Astrocyte (in vitro differentiated cells and primary cell): ENCODE measurements at regions not wholly inside any gene's neighbourhood (a gene's known extent, or its start where the extent isn't known, plus 50 kb on each side); places are given as distances from the start of the nearest gene placed in this dataset.

Source experiments
- DNase-seq: peaks from one replicate; pipeline ENCODE4 v3.0.0-alpha.2; 2010; ENCODE audit warnings: low read depth
- FAIRE-seq: peaks from 2 replicates; lab custom pipeline; 2011; peaks lifted over from hg19 to GRCh38; lab: Jason Lieb, UNC
- H2AFZ ChIP-seq: 2 replicates; pipeline ENCODE4 v1.6.0; 2012; ENCODE audit warnings: low read depth, low read length, inconsistent platforms
- H3K27ac ChIP-seq: 2 replicates; pipeline ENCODE4 v1.5.1; 2011; ENCODE audit warnings: low read depth, low read length, inconsistent platforms
- H3K27me3 ChIP-seq: 2 replicates; pipeline ENCODE4 v1.6.0; 2011; ENCODE audit warnings: low read length, inconsistent platforms; ENCODE audit not compliant: insufficient read depth
- H3K36me3 ChIP-seq: 2 replicates; pipeline ENCODE4 v1.5.1; 2011; ENCODE audit warnings: low read length, inconsistent platforms; ENCODE audit not compliant: insufficient read depth
- H3K4me1 ChIP-seq: 2 replicates; pipeline ENCODE4 v1.5.1; 2011; ENCODE audit warnings: low read length, inconsistent platforms; ENCODE audit not compliant: insufficient read depth
- H3K4me2 ChIP-seq: 2 replicates; pipeline ENCODE4 v1.6.0; 2012; ENCODE audit warnings: low read length, inconsistent platforms
- H3K4me3 ChIP-seq: 2 replicates; pipeline ENCODE4 v1.5.1; 2011; ENCODE audit warnings: low read depth, mild to moderate bottlenecking, low read length, inconsistent platforms; ENCODE audit not compliant: insufficient read depth
- H3K79me2 ChIP-seq: 2 replicates; pipeline ENCODE4 v1.6.0; 2012; ENCODE audit warnings: mild to moderate bottlenecking, low read length, inconsistent platforms; ENCODE audit not compliant: insufficient read depth
- H3K9ac ChIP-seq: 2 replicates; pipeline ENCODE4 v1.6.0; 2012; ENCODE audit warnings: mild to moderate bottlenecking, low read length, inconsistent platforms
- H3K9me3 ChIP-seq: 2 replicates; pipeline ENCODE4 v1.5.1; 2012; ENCODE audit warnings: low read depth, mild to moderate bottlenecking, low read length, inconsistent platforms; ENCODE audit not compliant: insufficient read depth
- H4K20me1 ChIP-seq: 2 replicates; pipeline ENCODE4 v1.6.0; 2012; ENCODE audit warnings: low read length, inconsistent platforms; ENCODE audit not compliant: insufficient read depth
- H3K27ac Mint-ChIP-seq: one replicate; pipeline ENCODE4 v1.8.0; 2021; ENCODE audit warnings: mild to moderate bottlenecking, mixed read lengths; ENCODE audit not compliant: unreplicated experiment
- H3K27me3 Mint-ChIP-seq: one replicate; pipeline ENCODE4 v1.8.0; 2021; ENCODE audit warnings: low read depth, mixed read lengths; ENCODE audit not compliant: unreplicated experiment
- H3K36me3 Mint-ChIP-seq: one replicate; pipeline ENCODE4 v1.8.0; 2021; ENCODE audit warnings: low read depth, mixed read lengths; ENCODE audit not compliant: unreplicated experiment
- H3K4me1 Mint-ChIP-seq: one replicate; pipeline ENCODE4 v1.8.0; 2021; ENCODE audit warnings: low read depth, mixed read lengths; ENCODE audit not compliant: unreplicated experiment
- H3K4me3 Mint-ChIP-seq: one replicate; pipeline ENCODE4 v1.8.0; 2021; ENCODE audit warnings: mild to moderate bottlenecking, moderate library complexity, mixed read lengths; ENCODE audit not compliant: unreplicated experiment
- H3K9me3 Mint-ChIP-seq: one replicate; pipeline ENCODE4 v1.8.0; 2021; ENCODE audit warnings: mild to moderate bottlenecking, mixed read lengths; ENCODE audit not compliant: unreplicated experiment
- EZH2 ChIP-seq: IDR thresholded peaks from 2 replicates; pipeline ENCODE4 v1.6.1; 2012; ENCODE audit warnings: mild to moderate bottlenecking, low read length, inconsistent platforms; ENCODE audit not compliant: insufficient read depth
- TF ChIP-seq, protein P1 (sequence below): IDR thresholded peaks from 2 replicates; pipeline ENCODE4 v1.5.1; 2011; ENCODE audit warnings: low read depth, mild to moderate bottlenecking, inconsistent platforms, low read length, moderate library complexity; ENCODE audit not compliant: insufficient read depth

DNA sequence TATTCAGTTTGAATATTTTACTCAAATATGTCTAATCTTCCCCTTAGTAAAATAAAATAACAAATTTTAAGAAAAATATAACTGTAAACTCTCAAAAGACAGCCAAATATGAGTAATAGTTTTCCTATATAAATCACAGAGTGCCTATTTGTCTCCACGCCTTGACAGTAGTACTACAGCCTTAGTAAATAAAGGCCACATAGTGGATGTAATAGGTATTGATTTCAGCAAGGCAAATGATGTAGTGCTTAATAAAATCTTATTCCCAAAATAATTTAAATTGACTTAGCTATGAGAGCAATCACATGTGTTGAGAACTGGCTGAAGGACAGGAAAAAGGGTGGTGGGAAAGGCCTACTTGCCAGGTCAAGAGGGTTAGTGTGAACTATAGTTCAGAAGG, 747.2 kb downstream of the OLFM4 start:
- Histone ChIP-seq H3K27ac (no peak overlapping the region), H3K9ac (no peak overlapping the region), H3K36me3 (no peaks in the 10 kb centered on the region), H4K20me1 (no peaks in the 10 kb centered on the region), H3K4me2 (no peak overlapping the region), H2AFZ (no peak overlapping the region), H3K27me3 (no peaks in the 10 kb centered on the region), H3K4me1 (no peaks in the 10 kb centered on the region), H3K79me2 (no peaks in the 10 kb centered on the region), H3K9me3 (no peaks in the 10 kb centered on the region), H3K4me3 (no peak overlapping the region)
- FAIRE-seq (no peak), DNase-seq (no peak)
- H3K4me3 Mint-ChIP-seq, result no peak overlapping the region
- TF ChIP-seq, protein P1, sequence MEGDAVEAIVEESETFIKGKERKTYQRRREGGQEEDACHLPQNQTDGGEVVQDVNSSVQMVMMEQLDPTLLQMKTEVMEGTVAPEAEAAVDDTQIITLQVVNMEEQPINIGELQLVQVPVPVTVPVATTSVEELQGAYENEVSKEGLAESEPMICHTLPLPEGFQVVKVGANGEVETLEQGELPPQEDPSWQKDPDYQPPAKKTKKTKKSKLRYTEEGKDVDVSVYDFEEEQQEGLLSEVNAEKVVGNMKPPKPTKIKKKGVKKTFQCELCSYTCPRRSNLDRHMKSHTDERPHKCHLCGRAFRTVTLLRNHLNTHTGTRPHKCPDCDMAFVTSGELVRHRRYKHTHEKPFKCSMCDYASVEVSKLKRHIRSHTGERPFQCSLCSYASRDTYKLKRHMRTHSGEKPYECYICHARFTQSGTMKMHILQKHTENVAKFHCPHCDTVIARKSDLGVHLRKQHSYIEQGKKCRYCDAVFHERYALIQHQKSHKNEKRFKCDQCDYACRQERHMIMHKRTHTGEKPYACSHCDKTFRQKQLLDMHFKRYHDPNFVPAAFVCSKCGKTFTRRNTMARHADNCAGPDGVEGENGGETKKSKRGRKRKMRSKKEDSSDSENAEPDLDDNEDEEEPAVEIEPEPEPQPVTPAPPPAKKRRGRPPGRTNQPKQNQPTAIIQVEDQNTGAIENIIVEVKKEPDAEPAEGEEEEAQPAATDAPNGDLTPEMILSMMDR, result no peak
- no peak for TF ChIP-seq EZH2
- no peaks in the 10 kb centered on the region for H3K27me3 Mint-ChIP-seq
- H3K9me3 Mint-ChIP-seq, result no peaks in the 10 kb centered on the region
- no peaks in the 10 kb centered on the region for H3K4me1 Mint-ChIP-seq
- no peak overlapping the region for H3K27ac Mint-ChIP-seq
- H3K36me3 Mint-ChIP-seq, result no peaks in the 10 kb centered on the region

DNA sequence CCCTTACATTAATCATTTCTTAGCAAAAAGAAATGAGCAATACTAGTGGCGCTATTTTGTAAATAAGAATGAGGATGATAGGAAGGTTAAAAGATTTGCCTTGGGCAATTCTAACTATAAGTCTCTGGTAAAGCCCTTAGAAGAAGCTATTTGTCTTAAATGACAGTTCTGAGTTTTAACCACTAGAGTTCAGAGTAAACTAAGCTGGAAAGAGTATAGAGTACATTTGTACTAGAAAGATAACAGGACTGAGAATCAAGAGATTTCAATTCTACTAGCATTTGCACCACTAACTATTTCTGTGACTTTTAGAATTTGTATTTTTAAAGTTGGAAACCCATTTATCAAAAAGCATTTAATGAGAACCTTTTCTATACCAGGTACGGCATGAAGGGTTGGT, 750.3 kb downstream of the OLFM4 start:
- Mint-ChIP-seq H3K4me1 (no peaks in the 10 kb centered on the region), H3K36me3 (no peaks in the 10 kb centered on the region), H3K4me3 (no peak overlapping the region), H3K9me3 (no peaks in the 10 kb centered on the region), H3K27ac (no peak overlapping the region), H3K27me3 (peaks cover under 1% of the 10 kb centered on the region)
- no peak for DNase-seq
- H3K9me3 ChIP-seq, result no peaks in the 10 kb centered on the region
- H3K27me3 ChIP-seq, result no peaks in the 10 kb centered on the region
- H3K79me2 ChIP-seq, result no peaks in the 10 kb centered on the region
- FAIRE-seq, result no peak
- no peaks in the 10 kb centered on the region for H4K20me1 ChIP-seq
- no peaks in the 10 kb centered on the region for H3K4me1 ChIP-seq
- H2AFZ ChIP-seq, result no peak overlapping the region
- TF ChIP-seq, protein P1, result no peak
- no peak for TF ChIP-seq EZH2
- no peaks in the 10 kb centered on the region for H3K36me3 ChIP-seq
- H3K4me3 ChIP-seq, result no peak overlapping the region
- H3K9ac ChIP-seq, result no peak overlapping the region
- no peak overlapping the region for H3K4me2 ChIP-seq
- no peak overlapping the region for H3K27ac ChIP-seq

DNA sequence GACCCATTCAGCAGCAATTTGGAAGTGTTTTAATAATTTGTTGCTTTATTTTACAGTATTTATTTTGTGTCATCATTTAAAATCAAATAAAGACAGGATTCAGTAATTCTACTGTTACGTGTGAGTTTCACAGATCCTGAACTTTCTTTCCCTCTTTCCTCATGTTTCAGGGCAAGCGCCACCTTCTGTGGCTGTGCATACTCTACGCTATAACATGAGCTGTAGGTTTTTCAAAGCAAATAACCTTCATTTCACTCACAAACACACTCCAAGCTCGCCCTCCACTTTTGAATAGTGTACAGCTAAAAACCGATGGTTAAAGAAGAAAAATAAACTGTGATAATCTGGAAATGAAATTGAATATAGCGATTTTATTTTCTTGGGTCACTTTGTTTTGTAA, 753.3 kb downstream of the OLFM4 start:
- Mint-ChIP-seq H3K4me1 (no peaks in the 10 kb centered on the region), H3K4me3 (no peak overlapping the region), H3K27me3 (peaks cover 6% of the 10 kb centered on the region), H3K9me3 (no peaks in the 10 kb centered on the region), H3K27ac (no peak overlapping the region), H3K36me3 (no peaks in the 10 kb centered on the region)
- Histone ChIP-seq H3K9ac (no peak overlapping the region), H2AFZ (no peak overlapping the region), H4K20me1 (no peaks in the 10 kb centered on the region), H3K27ac (no peak overlapping the region), H3K4me1 (no peaks in the 10 kb centered on the region), H3K36me3 (no peaks in the 10 kb centered on the region), H3K4me3 (no peak overlapping the region), H3K9me3 (no peaks in the 10 kb centered on the region), H3K27me3 (no peaks in the 10 kb centered on the region), H3K4me2 (peak overlapping the region; percentile 80), H3K79me2 (no peaks in the 10 kb centered on the region)
- no peak for TF ChIP-seq EZH2
- TF ChIP-seq, protein P1, result no peak
- no peak for FAIRE-seq
- no peak for DNase-seq
